ENCODE measurements at regions not wholly inside any gene's neighbourhood (a gene's known extent, or its start where the extent isn't known, plus 50 kb on each side); places are given as distances from the start of the nearest gene placed in this dataset.

DNA sequence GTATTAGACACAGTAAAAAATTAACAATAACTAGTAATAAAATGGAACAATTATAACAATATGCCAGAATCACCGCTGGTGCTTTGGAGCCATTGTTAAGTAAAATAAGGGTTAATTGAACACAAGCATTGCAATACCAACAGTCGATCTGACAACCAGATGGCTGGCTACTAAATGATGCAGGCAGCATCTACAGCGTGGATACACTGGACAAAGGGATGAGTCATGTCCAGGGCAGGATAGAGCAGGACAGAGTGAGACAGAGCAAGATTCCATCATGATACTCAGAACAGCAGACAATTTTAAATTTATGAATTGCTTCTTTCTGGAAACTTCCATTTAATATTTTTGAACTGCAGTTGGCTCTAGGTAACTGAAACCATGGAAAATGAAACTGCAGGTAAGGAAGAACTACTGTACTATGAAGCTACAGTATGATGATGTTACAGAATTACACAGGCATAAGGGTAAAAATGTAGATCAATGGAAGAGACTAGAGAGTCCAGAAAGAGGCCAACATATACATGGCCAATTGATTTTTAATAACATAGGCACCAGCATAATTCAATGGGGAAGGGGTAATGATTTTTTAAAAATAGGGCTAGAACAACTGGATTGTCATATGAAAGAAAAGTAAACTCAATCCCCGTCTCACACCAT lies 168.7 kb downstream of the RRAGC start:
- Histone ChIP-seq H3K14ac (ENCODE audit: low read length in 2 of 2) (no peak overlapping the region), H2BK15ac (ENCODE audit: low read depth, poor library complexity, severe bottlenecking) (no peak overlapping the region), H4K8ac (ENCODE audit: low read length) (no peak overlapping the region), H3K9ac (ENCODE audit: low read length) (no peak overlapping the region), H3K4me2 (ENCODE audit: low read length, poor library complexity, severe bottlenecking) (no peak overlapping the region), H3K23ac (ENCODE audit: low read length in 2 of 2) (no peak overlapping the region), H2AK5ac (ENCODE audit: low read length, severe bottlenecking) (no peak overlapping the region), H3K4me1 (ENCODE audit: control insufficient read depth, insufficient read depth, low read depth, low read length) (no peaks in the 10 kb centered on the region), H2AFZ (ENCODE audit: low read depth, low read length) (no peak overlapping the region), H3K27ac (ENCODE audit: low read length, poor library complexity, severe bottlenecking) (no peak overlapping the region), H2BK5ac (ENCODE audit: low read depth, low read length, poor library complexity, severe bottlenecking) (no peak overlapping the region), H3K27me3 (ENCODE audit: control insufficient read depth in 1 of 2, insufficient read depth in 1 of 2, low read length in 2 of 2) (no peaks in the 10 kb centered on the region), H3K79me1 (replicated peaks; ENCODE audit: low read length, poor library complexity, severe bottlenecking) (no peaks in the 10 kb centered on the region), H3K36me3 (ENCODE audit: control insufficient read depth in 1 of 2, insufficient read depth in 2 of 2, low read depth in 1 of 2, low read length in 2 of 2) (no peaks in the 10 kb centered on the region), H3K18ac (ENCODE audit: low read depth in 1 of 2, low read length in 2 of 2) (no peak overlapping the region), H4K91ac (ENCODE audit: low read length) (no peak overlapping the region), H3K4ac (ENCODE audit: low read depth in 1 of 2, low read length in 2 of 2) (no peak overlapping the region), H3K4me3 (ENCODE audit: insufficient read depth in 1 of 2, low read depth in 1 of 2, low read length in 2 of 2) (no peak overlapping the region), H3K9me3 (ENCODE audit: control insufficient read depth, low read length) (no peaks in the 10 kb centered on the region), H2BK12ac (ENCODE audit: low read length in 2 of 2) (no peak overlapping the region), H2BK120ac (ENCODE audit: low read depth, low read length) (no peak overlapping the region)
- peak; percentile 26 for DNase-seq
- WGBS: 48% methylated on average over 3 of the region's 4 CpGs

DNA sequence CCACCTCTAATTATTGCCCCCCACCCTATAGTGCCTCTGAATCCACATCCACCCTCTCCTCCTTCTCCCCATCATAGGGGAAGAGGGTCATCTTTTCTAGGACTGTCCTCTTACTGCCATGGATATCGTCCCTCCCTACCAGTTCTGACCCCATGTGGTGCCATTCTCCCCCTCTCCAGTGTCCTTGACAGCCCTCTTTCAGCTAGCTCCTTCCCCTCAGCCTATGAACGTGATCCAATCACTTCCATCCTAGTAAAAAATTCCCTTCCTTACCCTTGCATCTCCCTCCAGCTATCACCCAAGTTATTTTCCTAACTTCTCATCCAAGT lies 172.7 kb downstream of the RRAGC start:
- Histone ChIP-seq H3K18ac (ENCODE audit: low read depth in 1 of 2, low read length in 2 of 2) (no peak overlapping the region), H3K9ac (ENCODE audit: low read length) (no peak overlapping the region), H3K9me3 (ENCODE audit: control insufficient read depth, low read length) (no peaks in the 10 kb centered on the region), H2BK5ac (ENCODE audit: low read depth, low read length, poor library complexity, severe bottlenecking) (no peak overlapping the region), H2BK120ac (ENCODE audit: low read depth, low read length) (no peak overlapping the region), H3K27me3 (ENCODE audit: control insufficient read depth in 1 of 2, insufficient read depth in 1 of 2, low read length in 2 of 2) (no peaks in the 10 kb centered on the region), H2BK15ac (ENCODE audit: low read depth, poor library complexity, severe bottlenecking) (no peak overlapping the region), H3K4me1 (ENCODE audit: control insufficient read depth, insufficient read depth, low read depth, low read length) (no peaks in the 10 kb centered on the region), H4K8ac (ENCODE audit: low read length) (no peak overlapping the region), H3K4me3 (ENCODE audit: insufficient read depth in 1 of 2, low read depth in 1 of 2, low read length in 2 of 2) (no peak overlapping the region), H2AK5ac (ENCODE audit: low read length, severe bottlenecking) (no peak overlapping the region), H3K79me1 (replicated peaks; ENCODE audit: low read length, poor library complexity, severe bottlenecking) (no peaks in the 10 kb centered on the region), H4K91ac (ENCODE audit: low read length) (no peak overlapping the region), H3K27ac (ENCODE audit: low read length, poor library complexity, severe bottlenecking) (no peak overlapping the region), H3K4me2 (ENCODE audit: low read length, poor library complexity, severe bottlenecking) (no peak overlapping the region), H2BK12ac (ENCODE audit: low read length in 2 of 2) (no peak overlapping the region), H3K4ac (ENCODE audit: low read depth in 1 of 2, low read length in 2 of 2) (no peak overlapping the region), H2AFZ (ENCODE audit: low read depth, low read length) (no peak overlapping the region), H3K23ac (ENCODE audit: low read length in 2 of 2) (no peak overlapping the region), H3K14ac (ENCODE audit: low read length in 2 of 2) (peak overlapping the region in 1 of 2 experiments; percentile 70), H3K36me3 (ENCODE audit: control insufficient read depth in 1 of 2, insufficient read depth in 2 of 2, low read depth in 1 of 2, low read length in 2 of 2) (no peaks in the 10 kb centered on the region)
- no peak for DNase-seq
- 28% methylated on average over 2 of the region's 2 CpGs for WGBS

DNA sequence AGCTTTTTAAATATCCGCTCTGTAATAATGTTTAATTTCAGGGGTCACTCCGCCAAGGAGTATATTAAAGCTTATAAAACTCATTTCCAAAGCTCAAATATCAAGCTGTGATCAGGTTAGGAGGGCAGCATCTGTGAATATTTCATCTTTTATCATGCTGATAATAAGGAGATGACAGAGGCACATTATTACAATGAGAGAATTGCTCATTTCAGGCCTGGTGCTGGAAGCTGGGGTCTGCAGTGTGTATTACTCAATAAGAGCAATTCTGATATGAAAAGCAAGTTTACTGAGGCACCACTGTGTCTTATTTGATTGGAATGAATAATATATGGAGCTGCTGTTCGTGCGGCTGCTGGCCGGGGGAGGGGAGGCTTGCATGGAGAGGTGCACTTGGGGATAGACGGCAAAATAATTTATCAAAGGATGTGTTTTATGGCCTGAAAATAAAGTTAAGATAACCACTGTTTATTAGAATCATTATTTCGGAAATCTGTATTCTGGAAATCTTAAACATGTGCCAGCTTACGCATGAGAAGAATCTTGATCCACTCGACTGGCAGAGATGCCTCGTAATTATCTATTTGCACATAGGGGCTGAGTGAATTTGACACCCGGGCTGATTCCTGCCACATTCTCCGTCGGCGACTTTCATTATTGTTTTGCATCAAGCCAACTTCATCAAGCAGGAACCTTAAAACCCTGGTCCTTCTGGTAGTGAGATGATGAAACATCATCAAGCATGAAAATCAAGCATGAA lies 173.2 kb downstream of the RRAGC start:
- Histone ChIP-seq H3K23ac (ENCODE audit: low read length in 2 of 2) (no peak overlapping the region), H2BK120ac (ENCODE audit: low read depth, low read length) (no peak overlapping the region), H3K14ac (ENCODE audit: low read length in 2 of 2) (no peak overlapping the region), H3K4me1 (ENCODE audit: control insufficient read depth, insufficient read depth, low read depth, low read length) (no peaks in the 10 kb centered on the region), H2AFZ (ENCODE audit: low read depth, low read length) (no peak overlapping the region), H3K36me3 (ENCODE audit: control insufficient read depth in 1 of 2, insufficient read depth in 2 of 2, low read depth in 1 of 2, low read length in 2 of 2) (no peaks in the 10 kb centered on the region), H3K79me1 (replicated peaks; ENCODE audit: low read length, poor library complexity, severe bottlenecking) (no peaks in the 10 kb centered on the region), H2AK5ac (ENCODE audit: low read length, severe bottlenecking) (no peak overlapping the region), H2BK12ac (ENCODE audit: low read length in 2 of 2) (no peak overlapping the region), H3K9me3 (ENCODE audit: control insufficient read depth, low read length) (no peaks in the 10 kb centered on the region), H4K91ac (ENCODE audit: low read length) (no peak overlapping the region), H2BK5ac (ENCODE audit: low read depth, low read length, poor library complexity, severe bottlenecking) (no peak overlapping the region), H4K8ac (ENCODE audit: low read length) (no peak overlapping the region), H3K18ac (ENCODE audit: low read depth in 1 of 2, low read length in 2 of 2) (no peak overlapping the region), H3K4ac (ENCODE audit: low read depth in 1 of 2, low read length in 2 of 2) (no peak overlapping the region), H3K9ac (ENCODE audit: low read length) (no peak overlapping the region), H3K27ac (ENCODE audit: low read length, poor library complexity, severe bottlenecking) (no peak overlapping the region), H3K4me2 (ENCODE audit: low read length, poor library complexity, severe bottlenecking) (no peak overlapping the region), H2BK15ac (ENCODE audit: low read depth, poor library complexity, severe bottlenecking) (no peak overlapping the region), H3K27me3 (ENCODE audit: control insufficient read depth in 1 of 2, insufficient read depth in 1 of 2, low read length in 2 of 2) (no peaks in the 10 kb centered on the region), H3K4me3 (ENCODE audit: insufficient read depth in 1 of 2, low read depth in 1 of 2, low read length in 2 of 2) (no peak overlapping the region)
- WGBS: 89% methylated on average over 12 of the region's 14 CpGs
- DNase-seq: no peak

DNA sequence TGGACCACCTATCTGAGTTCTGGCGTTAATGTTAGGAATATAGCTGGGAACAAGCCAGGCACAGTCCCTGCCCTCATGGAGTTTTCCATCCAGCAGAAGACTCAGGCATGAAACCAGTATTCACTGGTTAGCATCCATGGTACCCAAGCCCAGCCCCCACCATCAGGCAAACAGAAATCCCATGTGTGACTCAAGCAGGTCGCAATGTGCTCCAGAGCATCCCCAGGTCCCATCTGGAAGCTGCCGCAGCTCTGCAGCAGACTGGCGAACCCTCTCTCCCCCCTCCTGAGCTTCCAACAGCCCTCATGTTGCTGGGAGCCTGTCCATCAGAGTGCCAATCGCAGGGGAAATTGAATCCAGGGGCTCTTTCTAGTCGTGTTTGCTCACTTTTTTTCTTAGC lies 174.2 kb downstream of the RRAGC start:
- Histone ChIP-seq H2BK15ac (ENCODE audit: low read depth, poor library complexity, severe bottlenecking) (no peak overlapping the region), H2BK120ac (ENCODE audit: low read depth, low read length) (no peak overlapping the region), H2AFZ (ENCODE audit: low read depth, low read length) (no peak overlapping the region), H3K36me3 (ENCODE audit: control insufficient read depth in 1 of 2, insufficient read depth in 2 of 2, low read depth in 1 of 2, low read length in 2 of 2) (no peaks in the 10 kb centered on the region), H3K4me3 (ENCODE audit: insufficient read depth in 1 of 2, low read depth in 1 of 2, low read length in 2 of 2) (no peak overlapping the region), H3K23ac (ENCODE audit: low read length in 2 of 2) (no peak overlapping the region), H4K8ac (ENCODE audit: low read length) (no peak overlapping the region), H3K18ac (ENCODE audit: low read depth in 1 of 2, low read length in 2 of 2) (no peak overlapping the region), H3K27me3 (ENCODE audit: control insufficient read depth in 1 of 2, insufficient read depth in 1 of 2, low read length in 2 of 2) (no peaks in the 10 kb centered on the region), H3K9me3 (ENCODE audit: control insufficient read depth, low read length) (no peaks in the 10 kb centered on the region), H2AK5ac (ENCODE audit: low read length, severe bottlenecking) (no peak overlapping the region), H4K91ac (ENCODE audit: low read length) (no peak overlapping the region), H3K9ac (ENCODE audit: low read length) (no peak overlapping the region), H3K4ac (ENCODE audit: low read depth in 1 of 2, low read length in 2 of 2) (no peak overlapping the region), H3K79me1 (replicated peaks; ENCODE audit: low read length, poor library complexity, severe bottlenecking) (no peaks in the 10 kb centered on the region), H3K27ac (ENCODE audit: low read length, poor library complexity, severe bottlenecking) (no peak overlapping the region), H3K4me2 (ENCODE audit: low read length, poor library complexity, severe bottlenecking) (no peak overlapping the region), H2BK12ac (ENCODE audit: low read length in 2 of 2) (no peak overlapping the region), H3K4me1 (ENCODE audit: control insufficient read depth, insufficient read depth, low read depth, low read length) (no peaks in the 10 kb centered on the region), H3K14ac (ENCODE audit: low read length in 2 of 2) (no peak overlapping the region), H2BK5ac (ENCODE audit: low read depth, low read length, poor library complexity, severe bottlenecking) (no peak overlapping the region)
- DNase-seq: no peak
- WGBS: 87% methylated on average over 4 of the region's 6 CpGs

Data from mesenchymal stem cell (in vitro differentiated cells and primary cell).